ENCODE measurements at regions not wholly inside any gene's neighbourhood (a gene's known extent, or its start where the extent isn't known, plus 50 kb on each side); places are given as distances from the start of the nearest gene placed in this dataset.

DNA sequence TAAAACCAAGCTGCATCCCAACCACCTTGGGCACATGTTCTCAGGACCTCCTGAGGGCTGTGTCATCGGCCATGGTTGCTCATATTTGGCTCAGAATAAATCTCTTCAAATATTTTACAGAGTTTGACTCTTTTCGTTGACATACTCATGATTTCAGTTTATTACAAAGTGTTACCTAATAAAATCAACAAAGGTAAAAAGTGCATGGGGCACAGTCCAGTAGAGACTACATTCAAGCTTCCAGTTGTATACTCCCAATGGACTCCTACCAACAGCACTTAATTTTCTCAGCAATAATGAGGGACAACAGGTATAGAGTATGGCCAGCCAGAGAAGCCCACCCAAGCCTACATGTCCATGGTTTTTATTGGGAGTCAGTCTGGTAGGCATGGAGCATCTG is 347.9 kb upstream of the FAT3 start:
- no peak for DNase-seq
- TF ChIP-seq POLR2A (IDR thresholded peaks at IDR 0.05) (no peak), CTCF (IDR thresholded peaks at IDR 0.05) (no peak)
- no peak overlapping the region for H3K27ac ChIP-seq
- intact Hi-C loops (cut with DNase I), result no loop called here
- 20% methylated on average over 2 of the region's 2 CpGs for WGBS (ENCODE audit: insufficient coverage, low coverage, low lambda C conversion rate, missing lambda C conversion rate)
- H3K27me3 ChIP-seq, result no peaks in the 10 kb centered on the region
- no peaks in the 10 kb centered on the region for H3K36me3 ChIP-seq
- peaks cover 0 to 4% (median 0%) of the 10 kb centered on the region in 4 donors for H3K4me1 ChIP-seq
- H3K9me3 ChIP-seq, result no peaks in the 10 kb centered on the region
- H3K4me3 ChIP-seq, result no peak overlapping the region
- peak; percentile 78 to 95 (median 86) for ATAC-seq

DNA sequence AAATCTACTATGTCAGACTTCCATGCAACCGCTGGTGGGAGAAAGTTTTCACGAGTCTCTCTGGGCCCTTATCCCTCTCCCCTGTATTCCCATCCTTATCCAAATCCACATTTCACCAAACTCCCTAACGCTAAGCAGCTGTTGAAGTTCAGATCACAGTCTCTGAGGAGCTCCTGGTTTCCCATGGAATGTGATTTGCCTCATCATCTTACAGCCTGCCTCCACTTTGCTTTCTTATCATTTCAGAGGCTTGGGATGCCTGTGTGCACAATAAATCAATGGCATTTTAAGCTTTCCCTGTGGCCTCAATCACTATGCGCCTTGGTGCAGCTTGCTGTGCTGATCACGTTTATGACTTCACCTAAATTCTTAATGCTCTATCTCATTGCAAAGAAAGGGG is 352.4 kb upstream of the FAT3 start:
- H3K27me3 ChIP-seq, result no peaks in the 10 kb centered on the region
- DNase-seq (no peak), ATAC-seq (no peak)
- H3K27ac ChIP-seq, result no peak overlapping the region
- H3K9me3 ChIP-seq, result no peaks in the 10 kb centered on the region
- TF ChIP-seq POLR2A (IDR thresholded peaks at IDR 0.05) (no peak), CTCF (IDR thresholded peaks at IDR 0.05) (no peak)
- no peak overlapping the region for H3K4me3 ChIP-seq
- H3K36me3 ChIP-seq, result no peaks in the 10 kb centered on the region
- peaks cover 0 to 4% (median 0%) of the 10 kb centered on the region in 4 donors for H3K4me1 ChIP-seq
- 73% methylated on average over 3 of the region's 5 CpGs for WGBS (ENCODE audit: insufficient coverage, low coverage, low lambda C conversion rate, missing lambda C conversion rate)
- intact Hi-C loops (cut with DNase I), result no loop called here

DNA sequence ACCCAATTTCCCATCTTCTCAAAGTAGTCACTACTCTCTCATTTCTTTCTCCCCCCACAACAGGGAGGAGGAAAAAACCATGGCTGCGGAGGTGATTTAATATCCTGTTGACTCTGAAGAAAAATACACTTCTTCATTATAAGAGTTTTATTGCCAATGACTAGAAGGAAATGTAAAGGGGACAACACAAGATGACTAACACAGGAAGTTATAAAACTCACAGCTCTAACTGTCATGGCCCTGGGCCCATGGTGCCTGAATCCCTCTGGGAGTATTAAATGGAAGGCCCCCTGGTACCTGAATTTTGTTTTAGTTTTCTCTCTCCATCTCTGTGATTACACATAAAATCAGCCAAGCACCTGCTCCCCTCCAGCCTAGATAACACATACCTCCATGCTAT is 352.8 kb upstream of the FAT3 start:
- ATAC-seq (peak in 2 of 4 donors; percentile 23 to 44), DNase-seq (no peak)
- intact Hi-C loops (cut with DNase I), result no loop called here
- Histone ChIP-seq H3K36me3 (no peaks in the 10 kb centered on the region), H3K4me1 (peaks cover 0 to 6% (median 0%) of the 10 kb centered on the region in 4 donors), H3K27me3 (no peaks in the 10 kb centered on the region), H3K4me3 (no peak overlapping the region), H3K9me3 (no peaks in the 10 kb centered on the region), H3K27ac (no peak overlapping the region)
- TF ChIP-seq POLR2A (IDR thresholded peaks at IDR 0.05), result no peak
- no peak for TF ChIP-seq CTCF (IDR thresholded peaks at IDR 0.05)
- 85% methylated on average over 1 of the region's 1 CpG for WGBS (ENCODE audit: insufficient coverage, low coverage, low lambda C conversion rate, missing lambda C conversion rate)

GRCh38 chr11:91871048-91871447 is 353.6 kb upstream of the FAT3 start:
- Histone ChIP-seq H3K36me3 (no peaks in the 10 kb centered on the region), H3K27ac (no peak overlapping the region), H3K9me3 (no peaks in the 10 kb centered on the region), H3K4me3 (no peak overlapping the region), H3K27me3 (no peaks in the 10 kb centered on the region), H3K4me1 (peaks cover 0 to 4% (median 0%) of the 10 kb centered on the region in 4 donors)
- TF ChIP-seq POLR2A (IDR thresholded peaks at IDR 0.05) (no peak), CTCF (IDR thresholded peaks at IDR 0.05) (no peak)
- DNase-seq (no peak), ATAC-seq (no peak)
- WGBS (ENCODE audit: insufficient coverage, low coverage, low lambda C conversion rate, missing lambda C conversion rate), result 94% methylated on average over 2 of the region's 2 CpGs
- intact Hi-C loops (cut with DNase I), result no loop called here

GRCh38 chr11:91869686-91870085 is 354.9 kb upstream of the FAT3 start:
- peaks cover 0 to 4% (median 0%) of the 10 kb centered on the region in 4 donors for H3K4me1 ChIP-seq
- 23% methylated on average over 2 of the region's 2 CpGs for WGBS (ENCODE audit: insufficient coverage, low coverage, low lambda C conversion rate, missing lambda C conversion rate)
- ATAC-seq (no peak), DNase-seq (no peak)
- H3K27me3 ChIP-seq, result no peaks in the 10 kb centered on the region
- no peaks in the 10 kb centered on the region for H3K9me3 ChIP-seq
- TF ChIP-seq CTCF (IDR thresholded peaks at IDR 0.05) (no peak), POLR2A (IDR thresholded peaks at IDR 0.05) (no peak)
- H3K36me3 ChIP-seq, result no peaks in the 10 kb centered on the region
- no peak overlapping the region for H3K4me3 ChIP-seq
- no peak overlapping the region for H3K27ac ChIP-seq
- intact Hi-C loops (cut with DNase I), result no loop called here
